ENCODE measurements at regions not wholly inside any gene's neighbourhood (a gene's known extent, or its start where the extent isn't known, plus 50 kb on each side); places are given as distances from the start of the nearest gene placed in this dataset.

- Histone ChIP-seq H4K5ac (ENCODE audit: low read depth, low read length) (no peak overlapping the region), H4K8ac (ENCODE audit: low read depth in 2 of 2, low read length in 2 of 2) (no peak overlapping the region), H3K79me1 (ENCODE audit: low read depth in 1 of 2, low read length in 2 of 2) (no peaks in the 10 kb centered on the region), H2AK5ac (ENCODE audit: low read depth, low read length) (no peak overlapping the region), H3K14ac (replicated peaks; ENCODE audit: low read depth, low read length) (no peak overlapping the region), H4K20me1 (ENCODE audit: insufficient read depth, low read length) (no peaks in the 10 kb centered on the region), H3K27me3 (ENCODE audit: control insufficient read depth, insufficient read depth, low read length) (no peaks in the 10 kb centered on the region), H3K9ac (ENCODE audit: low read depth, low read length) (no peak overlapping the region), H3K9me3 (ENCODE audit: control insufficient read depth, insufficient read depth, low read length) (no peaks in the 10 kb centered on the region; the same call in 1 of the 2 replicates), H3K27ac (ENCODE audit: insufficient read depth, low read length) (no peak overlapping the region), H3K56ac (ENCODE audit: extremely low read depth, insufficient read depth, low read length) (no peak overlapping the region), H2BK5ac (ENCODE audit: low read depth, low read length, poor library complexity, severe bottlenecking) (no peak overlapping the region), H3K23ac (ENCODE audit: low read depth, low read length) (no peak overlapping the region), H2BK120ac (ENCODE audit: low read depth, low read length) (no peak overlapping the region), H2BK15ac (ENCODE audit: low read depth, low read length) (no peak overlapping the region), H3K4ac (ENCODE audit: low read depth, low read length) (no peak overlapping the region), H3K4me1 (ENCODE audit: control insufficient read depth, insufficient read depth, low read length) (no peaks in the 10 kb centered on the region), H2AK9ac (replicated peaks; ENCODE audit: low read depth, low read length, poor library complexity) (no peak overlapping the region), H3K4me3 (ENCODE audit: insufficient read depth, low read depth, low read length) (no peak overlapping the region), H3K18ac (ENCODE audit: low read depth, low read length) (no peak overlapping the region), H3K9me1 (ENCODE audit: insufficient read depth, low read length) (no peaks in the 10 kb centered on the region), H3K4me2 (ENCODE audit: low read depth, low read length) (no peak overlapping the region), H4K91ac (ENCODE audit: insufficient read depth, low read depth, low read length) (no peak overlapping the region), H2BK20ac (ENCODE audit: low read depth, low read length) (no peak overlapping the region), H3K36me3 (ENCODE audit: control insufficient read depth, insufficient read depth, low read length) (no peaks in the 10 kb centered on the region), H2AFZ (replicated peaks; ENCODE audit: low read length, poor library complexity) (no peak overlapping the region)
- ATAC-seq (ENCODE audit: low read depth) (no peak; the same call in 1 of the 2 replicates), DNase-seq (no peak)
- intact Hi-C loops (cut with micrococcal nuclease), result no loop called here
- TF ChIP-seq BHLHE40 (IDR thresholded peaks at IDR 0.05; ENCODE audit: low read depth, low read length), result no peak
- no peak for TF ChIP-seq MAZ (IDR thresholded peaks at IDR 0.05; ENCODE audit: borderline replicate concordance, low read depth, low read length)
- no peak for TF ChIP-seq FOS (IDR thresholded peaks at IDR 0.05; ENCODE audit: low read depth, low read length)
- no peak for TF ChIP-seq RFX5 (IDR thresholded peaks at IDR 0.05; ENCODE audit: low read depth, low read length)
- no peak for TF ChIP-seq ELK1 (IDR thresholded peaks at IDR 0.05; ENCODE audit: borderline replicate concordance, low read depth, low read length)
- no peak for TF ChIP-seq SMC3 (IDR thresholded peaks at IDR 0.05; ENCODE audit: low read depth, low read length)
- no peak for TF ChIP-seq CTCF (conservative IDR thresholded peaks at IDR 0.05; ENCODE audit: low read depth, low read length)
- no peak for TF ChIP-seq POLR2A (IDR thresholded peaks at IDR 0.05; ENCODE audit: low read depth, low read length)
- no peak for TF ChIP-seq RAD21 (IDR thresholded peaks at IDR 0.05; ENCODE audit: low read length)
- TF ChIP-seq CHD1 (IDR thresholded peaks at IDR 0.05; ENCODE audit: low read depth, low read length), result no peak
- no peak for TF ChIP-seq RCOR1 (IDR thresholded peaks at IDR 0.05; ENCODE audit: insufficient replicate concordance, low read length)
- no peak for TF ChIP-seq MAFK (IDR thresholded peaks at IDR 0.05; ENCODE audit: low read depth, low read length)
- TF ChIP-seq CEBPB (IDR thresholded peaks at IDR 0.05; ENCODE audit: low read depth, low read length), result no peak
- TF ChIP-seq MXI1 (IDR thresholded peaks at IDR 0.05; ENCODE audit: borderline replicate concordance, low read depth, low read length), result no peak
- no peak for TF ChIP-seq NFE2L2 (IDR thresholded peaks at IDR 0.05; ENCODE audit: low read depth, low read length)
- no peak for TF ChIP-seq USF2 (IDR thresholded peaks at IDR 0.05; ENCODE audit: low read depth, low read length)
- ChIA-PET POLR2A (ENCODE audit: unreplicated experiment) (no interaction called here), CTCF (interaction anchor here (1.1 to 1.3 kb wide), 2 partner anchors 9 to 10 kb away, joined by 3 to 6 read pairs; no protein-coding TSS in a partner anchor)
- dilution Hi-C loops (cut with HindIII; ENCODE audit: low sequenced_read_pairs, unreplicated experiment), result no loop called here
- BruUV-seq (replicated peaks), result no TSS peak
- WGBS, 2 experiments (ENCODE audit: extremely low coverage in 2 of 2, insufficient read length in 1 of 2), result 67% methylated on average over 1 of the region's 2 CpGs; no CpG with 5 or more reads in 1 of the 2 experiments
- in situ Hi-C loops (cut with MboI; ENCODE audit: low sequenced_read_pairs), result no loop called here
These were observed 412.7 kb downstream of the EFNA5 start for GRCh38 chr5:107257885-107258520.

Data from IMR-90 (cell line).